H9 (cell line): ENCODE measurements at regions not wholly inside any gene's neighbourhood (a gene's known extent, or its start where the extent isn't known, plus 50 kb on each side); places are given as distances from the start of the nearest gene placed in this dataset.

Experiments used
- DNase-seq: peaks from one replicate; pipeline ENCODE4 v3.0.0-alpha.2; 2017
- H2AFZ ChIP-seq: one replicate; pipeline ENCODE4 v1.6.1; 2013; ENCODE audit warnings: mild to moderate bottlenecking, low read length, control low read depth, moderate library complexity
- H2AK5ac ChIP-seq: 2 replicates; pipeline ENCODE4 v1.6.1; 2013; ENCODE audit warnings: low read length, control low read depth, mixed read lengths; ENCODE audit not compliant: insufficient read length
- H2BK120ac ChIP-seq: one replicate; pipeline ENCODE4 v1.6.1; 2013; ENCODE audit warnings: low read depth, mild to moderate bottlenecking, low read length, control low read depth, inconsistent platforms; ENCODE audit not compliant: poor library complexity, severe bottlenecking
- H2BK12ac ChIP-seq: 2 replicates; pipeline ENCODE4 v1.6.1; 2013; ENCODE audit warnings: low read length, control low read depth, mixed read lengths, low read depth; ENCODE audit not compliant: insufficient read length
- H2BK15ac ChIP-seq: 2 replicates; pipeline ENCODE4 v1.6.1; 2013; ENCODE audit warnings: low read depth, low read length, control low read depth
- H2BK20ac ChIP-seq: one replicate; pipeline ENCODE4 v1.6.1; 2013; ENCODE audit warnings: low read depth, mild to moderate bottlenecking, low read length, control low read depth, inconsistent platforms; ENCODE audit not compliant: poor library complexity, severe bottlenecking
- H2BK5ac ChIP-seq: 2 replicates; pipeline ENCODE4 v1.6.1; 2013; ENCODE audit warnings: low read length, control low read depth, mixed read lengths; ENCODE audit not compliant: insufficient read length
- H3K14ac ChIP-seq: 2 replicates; pipeline ENCODE4 v1.6.1; 2013; ENCODE audit warnings: low read length, control low read depth; ENCODE audit not compliant: insufficient read depth
- H3K18ac ChIP-seq: 2 replicates; pipeline ENCODE4 v1.6.1; 2013; ENCODE audit warnings: low read depth, mild to moderate bottlenecking, mixed read lengths, low read length, control low read depth; ENCODE audit not compliant: insufficient read length
- H3K23ac ChIP-seq: 2 replicates; pipeline ENCODE4 v1.6.1; 2013; ENCODE audit warnings: low read length, control low read depth, mixed read lengths, low read depth; ENCODE audit not compliant: insufficient read length
- H3K23me2 ChIP-seq: 2 replicates; pipeline ENCODE4 v1.6.1; 2013; ENCODE audit warnings: low read depth, mild to moderate bottlenecking, mixed read lengths, low read length, control low read depth; ENCODE audit not compliant: insufficient read length, poor library complexity, severe bottlenecking
- H3K27ac ChIP-seq: 2 replicates; pipeline ENCODE4 v1.5.1; 2013; ENCODE audit warnings: low read length, control low read depth, mixed read lengths, low read depth; ENCODE audit not compliant: insufficient read length
- H3K27me3 ChIP-seq: 2 replicates; pipeline ENCODE4 v1.6.1; 2013; ENCODE audit warnings: low read length, control low read depth, inconsistent platforms; ENCODE audit not compliant: insufficient read depth
- H3K4ac ChIP-seq: 2 replicates; pipeline ENCODE4 v1.6.1; 2013; ENCODE audit warnings: low read depth, mild to moderate bottlenecking, control low read depth, inconsistent platforms, low read length, moderate library complexity
- H3K4me1 ChIP-seq: 2 replicates; pipeline ENCODE4 v1.6.1; 2013; ENCODE audit warnings: low read length, control low read depth, inconsistent platforms; ENCODE audit not compliant: insufficient read depth
- H3K4me2 ChIP-seq: 2 replicates; pipeline ENCODE4 v1.6.1; 2013; ENCODE audit warnings: low read length, control low read depth, mixed read lengths; ENCODE audit not compliant: insufficient read length, insufficient read depth
- H3K56ac ChIP-seq: 2 replicates; pipeline ENCODE4 v1.6.1; 2013; ENCODE audit warnings: low read depth, mild to moderate bottlenecking, mixed read lengths, low read length, control low read depth; ENCODE audit not compliant: insufficient read length
- H3K79me1 ChIP-seq: 2 replicates; pipeline ENCODE4 v1.6.1; 2013; ENCODE audit warnings: low read depth, mild to moderate bottlenecking, moderate library complexity, low read length, control low read depth, inconsistent platforms; ENCODE audit not compliant: insufficient read depth, poor library complexity, severe bottlenecking
- H3K79me2 ChIP-seq: 2 replicates; pipeline ENCODE4 v1.6.1; 2013; ENCODE audit warnings: low read length, control low read depth, inconsistent platforms; ENCODE audit not compliant: insufficient read depth
- H3K9ac ChIP-seq: 2 replicates; pipeline ENCODE4 v1.6.1; 2013; ENCODE audit warnings: low read length, control low read depth, mixed read lengths; ENCODE audit not compliant: insufficient read length; ENCODE audit errors: extremely low read depth
- H3K9me3 ChIP-seq: one replicate; pipeline ENCODE4 v1.6.1; 2013; ENCODE audit warnings: low read depth, low read length, inconsistent platforms; ENCODE audit not compliant: control insufficient read depth
- H3T11ph ChIP-seq: one replicate; pipeline ENCODE4 v1.6.1; 2013; ENCODE audit warnings: mild to moderate bottlenecking, low read length, control low read depth, inconsistent platforms
- H4K20me1 ChIP-seq: one replicate; pipeline ENCODE4 v1.6.1; 2013; ENCODE audit not compliant: control insufficient read depth, insufficient read length, insufficient read depth
- H4K5ac ChIP-seq: 2 replicates; pipeline ENCODE4 v1.6.1; 2013; ENCODE audit warnings: low read depth, mild to moderate bottlenecking, mixed read lengths, low read length, control low read depth; ENCODE audit not compliant: insufficient read length
- H4K8ac ChIP-seq: replicated peaks from 2 replicates; pipeline ENCODE4 v1.6.1; 2013; ENCODE audit warnings: low read length, control low read depth, mixed read lengths, low read depth; ENCODE audit not compliant: insufficient read length
- H4K91ac ChIP-seq: 2 replicates; pipeline ENCODE4 v1.6.1; 2013; ENCODE audit warnings: low read depth, mild to moderate bottlenecking, moderate library complexity, mixed read lengths, low read length, control low read depth; ENCODE audit not compliant: insufficient read length
- H3K27ac Mint-ChIP-seq, 3 experiments: 2 replicates in 2 of 3; 3 replicates in 1 of 3; pipeline ENCODE4 v1.8.0; 2020 to 2021; ENCODE audit warnings: mixed read lengths in 3 of 3, mild to moderate bottlenecking in 1 of 3, moderate library complexity in 1 of 3
- H3K27me3 Mint-ChIP-seq: 2 replicates; pipeline ENCODE4 v1.8.0; 2021; ENCODE audit warnings: low read depth, mild to moderate bottlenecking, moderate library complexity, mixed read lengths
- H3K36me3 Mint-ChIP-seq, 3 experiments: 2 replicates in 2 of 3; 3 replicates in 1 of 3; pipeline ENCODE4 v1.8.0; 2020 to 2021; ENCODE audit warnings: low read depth in 3 of 3, mixed read lengths in 3 of 3; ENCODE audit not compliant: insufficient read depth in 1 of 3
- H3K4me1 Mint-ChIP-seq, 2 experiments: 2 replicates each; pipeline ENCODE4 v1.8.0; 2020; ENCODE audit warnings: mixed read lengths in 2 of 2
- H3K4me3 Mint-ChIP-seq, 2 experiments: 2 replicates in 1 of 2; 3 replicates in 1 of 2; pipeline ENCODE4 v1.8.0; 2020 to 2021; ENCODE audit warnings: mild to moderate bottlenecking in 2 of 2, mixed read lengths in 2 of 2, moderate library complexity in 1 of 2
- H3K9me3 Mint-ChIP-seq, 2 experiments: 2 replicates in 1 of 2; 3 replicates in 1 of 2; pipeline ENCODE4 v1.8.0; 2020; ENCODE audit warnings: mild to moderate bottlenecking in 2 of 2, mixed read lengths in 2 of 2, moderate library complexity in 1 of 2
- WGBS: extraction: QIAGEN DNeasy Blood & Tissue Kit; methylation state at CpG from one replicate; pipeline ENCODE4 v1.1.7; 2013; ENCODE audit warnings: missing lambda C conversion rate, low lambda C conversion rate, mixed read lengths; ENCODE audit not compliant: insufficient read length; ENCODE audit errors: extremely low coverage; 5-methylcytosine and 5-hydroxymethylcytosine counted together
- TF ChIP-seq, protein P1 (sequence below): fragments of 200-600 bp; sonication (generic); conservative IDR thresholded peaks from 3 replicates; pipeline ENCODE4 v1.8.0; 2021; ENCODE audit warnings: antibody characterized with exemption, mild to moderate bottlenecking

DNA sequence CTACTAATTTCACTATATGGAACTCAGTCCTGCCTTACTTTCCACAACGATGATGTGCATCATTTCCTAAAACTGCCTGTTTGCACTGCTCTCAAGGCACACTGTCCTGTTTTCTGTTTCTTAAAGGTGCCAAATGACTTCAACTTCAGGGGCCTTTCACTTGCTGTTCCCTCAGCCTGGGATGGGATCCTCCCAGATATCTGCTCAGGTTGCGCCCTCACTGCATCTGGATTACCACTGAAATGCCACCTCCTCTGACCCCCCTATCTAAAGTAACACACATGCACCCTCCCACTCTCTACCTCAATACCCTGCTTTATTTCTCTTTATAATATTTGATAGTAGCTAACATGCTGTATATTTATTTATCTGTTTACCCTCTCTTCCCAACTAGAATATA is 123.8 kb upstream of the CMC1 start:
- Histone ChIP-seq H3K9me3 (peaks cover 8% of the 10 kb centered on the region), H4K8ac (no peak overlapping the region), H2BK120ac (no peak overlapping the region), H3K56ac (no peak overlapping the region), H3T11ph (no peak overlapping the region), H3K79me2 (no peaks in the 10 kb centered on the region), H2AK5ac (no peak overlapping the region), H3K23ac (no peak overlapping the region), H4K91ac (no peak overlapping the region), H3K14ac (no peak overlapping the region), H3K27ac (no peak overlapping the region), H3K18ac (no peak overlapping the region), H3K79me1 (no peaks in the 10 kb centered on the region), H2BK5ac (no peak overlapping the region), H3K4me1 (peaks cover 6% of the 10 kb centered on the region; the same call in 1 of the 2 replicates), H3K23me2 (no peaks in the 10 kb centered on the region), H3K4ac (no peak overlapping the region), H2BK15ac (no peak overlapping the region), H2AFZ (no peak overlapping the region), H3K27me3 (no peaks in the 10 kb centered on the region), H2BK20ac (no peak overlapping the region), H3K9ac (no peak overlapping the region), H4K5ac (no peak overlapping the region), H3K4me2 (no peak overlapping the region), H4K20me1 (no peaks in the 10 kb centered on the region), H2BK12ac (no peak overlapping the region)
- no CpG with 5 or more reads among the region's 2 CpGs for WGBS
- Mint-ChIP-seq H3K4me1 (peaks cover 16 to 20% of the 10 kb centered on the region in 2 experiments), H3K27me3 (no peaks in the 10 kb centered on the region), H3K4me3 (no peak overlapping the region; a peak in 1 of 5 replicates), H3K27ac (peak overlapping the region in 1 of 3 experiments; percentile 6; a peak in 1 of 7 replicates), H3K9me3 (peaks cover 8% of the 10 kb centered on the region in 2 experiments), H3K36me3 (peaks cover 2 to 6% (median 4%) of the 10 kb centered on the region in 3 experiments; a peak in 6 of 7 replicates)
- DNase-seq = peak; percentile 36
- TF ChIP-seq, protein P1, sequence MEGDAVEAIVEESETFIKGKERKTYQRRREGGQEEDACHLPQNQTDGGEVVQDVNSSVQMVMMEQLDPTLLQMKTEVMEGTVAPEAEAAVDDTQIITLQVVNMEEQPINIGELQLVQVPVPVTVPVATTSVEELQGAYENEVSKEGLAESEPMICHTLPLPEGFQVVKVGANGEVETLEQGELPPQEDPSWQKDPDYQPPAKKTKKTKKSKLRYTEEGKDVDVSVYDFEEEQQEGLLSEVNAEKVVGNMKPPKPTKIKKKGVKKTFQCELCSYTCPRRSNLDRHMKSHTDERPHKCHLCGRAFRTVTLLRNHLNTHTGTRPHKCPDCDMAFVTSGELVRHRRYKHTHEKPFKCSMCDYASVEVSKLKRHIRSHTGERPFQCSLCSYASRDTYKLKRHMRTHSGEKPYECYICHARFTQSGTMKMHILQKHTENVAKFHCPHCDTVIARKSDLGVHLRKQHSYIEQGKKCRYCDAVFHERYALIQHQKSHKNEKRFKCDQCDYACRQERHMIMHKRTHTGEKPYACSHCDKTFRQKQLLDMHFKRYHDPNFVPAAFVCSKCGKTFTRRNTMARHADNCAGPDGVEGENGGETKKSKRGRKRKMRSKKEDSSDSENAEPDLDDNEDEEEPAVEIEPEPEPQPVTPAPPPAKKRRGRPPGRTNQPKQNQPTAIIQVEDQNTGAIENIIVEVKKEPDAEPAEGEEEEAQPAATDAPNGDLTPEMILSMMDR = no peak
